HG03095 (cell line): ENCODE measurements at regions not wholly inside any gene's neighbourhood (a gene's known extent, or its start where the extent isn't known, plus 50 kb on each side); places are given as distances from the start of the nearest gene placed in this dataset.

Experiments used
- ATAC-seq: cut with Tn5 transposase; IDR thresholded peaks from one replicate; pipeline ENCODE4 v1.9.1; 2021; ENCODE audit warnings: moderate library complexity; ENCODE audit not compliant: unreplicated experiment

- ATAC-seq: no peak
These were observed 279.9 kb upstream of the PPP2R2D start for GRCh38 chr10:131620904-131621303.

- ATAC-seq: no peak
These were observed 278.8 kb upstream of the PPP2R2D start for GRCh38 chr10:131621784-131622624.

- no peak for ATAC-seq
These were observed 275.8 kb upstream of the PPP2R2D start for GRCh38 chr10:131625041-131625440.

GRCh38 chr10:131626274-131626673 is 274.5 kb upstream of the PPP2R2D start:
- ATAC-seq: no peak

GRCh38 chr10:131629026-131629770 is 271.6 kb upstream of the PPP2R2D start:
- no peak for ATAC-seq

GRCh38 chr10:131630772-131631258 is 270.0 kb upstream of the PPP2R2D start:
- no peak for ATAC-seq

- ATAC-seq: no peak
These were observed 269.2 kb upstream of the PPP2R2D start for GRCh38 chr10:131631619-131632018.

- ATAC-seq: no peak
These were observed 265.2 kb upstream of the PPP2R2D start for GRCh38 chr10:131635564-131636015.

GRCh38 chr10:131636116-131636515 is 264.7 kb upstream of the PPP2R2D start:
- ATAC-seq: no peak

- ATAC-seq: no peak
These were observed 263.7 kb upstream of the PPP2R2D start for GRCh38 chr10:131636841-131637724.

- no peak for ATAC-seq
These were observed 262.5 kb upstream of the PPP2R2D start for GRCh38 chr10:131638049-131638879.

- no peak for ATAC-seq
These were observed 261.9 kb upstream of the PPP2R2D start for GRCh38 chr10:131638880-131639278.

- no peak for ATAC-seq
These were observed 260.7 kb upstream of the PPP2R2D start for GRCh38 chr10:131640045-131640644.

GRCh38 chr10:131641231-131641630 is 259.6 kb upstream of the PPP2R2D start:
- peak; percentile 99 for ATAC-seq

- ATAC-seq: no peak
These were observed 258.9 kb upstream of the PPP2R2D start for GRCh38 chr10:131641898-131642297.

- ATAC-seq: no peak
These were observed 257.8 kb upstream of the PPP2R2D start for GRCh38 chr10:131642966-131643365.

GRCh38 chr10:131644289-131644688 is 256.5 kb upstream of the PPP2R2D start:
- ATAC-seq: no peak

- ATAC-seq: no peak
These were observed 255.7 kb upstream of the PPP2R2D start for GRCh38 chr10:131644864-131645658.

GRCh38 chr10:131645756-131646155 is 255.1 kb upstream of the PPP2R2D start:
- ATAC-seq: no peak
